ENCODE measurements at regions not wholly inside any gene's neighbourhood (a gene's known extent, or its start where the extent isn't known, plus 50 kb on each side); places are given as distances from the start of the nearest gene placed in this dataset.

- TF ChIP-seq CTCF (IDR thresholded peaks at IDR 0.05; ENCODE audit: borderline replicate concordance, extremely low read depth, low read length, poor library complexity, severe bottlenecking) (no peak), EZH2 (IDR thresholded peaks at IDR 0.05; ENCODE audit: borderline replicate concordance, low read depth, low read length, severe bottlenecking) (no peak)
- no peaks in the 10 kb centered on the region for H3K27me3 ChIP-seq (ENCODE audit: insufficient read depth, low read length, poor library complexity)
- H3K79me2 ChIP-seq (ENCODE audit: insufficient read depth, low read length): no peaks in the 10 kb centered on the region
- H2AFZ ChIP-seq (ENCODE audit: low read depth, low read length): no peak overlapping the region
- no peak overlapping the region for H3K9ac ChIP-seq (ENCODE audit: low read depth, low read length)
- no peaks in the 10 kb centered on the region for H3K36me3 ChIP-seq (ENCODE audit: insufficient read depth, low read length)
- no peak for DNase-seq
- H3K9me3 ChIP-seq (ENCODE audit: insufficient read depth, low read length, severe bottlenecking): no peaks in the 10 kb centered on the region
- no peak overlapping the region for H3K4me3 ChIP-seq (ENCODE audit: low read depth in 1 of 2, low read length in 2 of 2)
- no peak for ATAC-seq (ENCODE audit: insufficient read depth, low read depth)
- no peaks in the 10 kb centered on the region for H4K20me1 ChIP-seq (ENCODE audit: insufficient read depth, low read length)
- H3K4me1 ChIP-seq (ENCODE audit: insufficient read depth, low read length): no peaks in the 10 kb centered on the region
- H3K27ac ChIP-seq (ENCODE audit: low read length): no peak overlapping the region
- H3K4me2 ChIP-seq (ENCODE audit: insufficient read depth, low read length): no peak overlapping the region
Observed at GRCh38 chr9:84575705-84576104, 93.8 kb upstream of the NTRK2 start.

GRCh38 chr9:84583866-84584265 lies 85.7 kb upstream of the NTRK2 start:
- H3K36me3 ChIP-seq (ENCODE audit: insufficient read depth, low read length): no peaks in the 10 kb centered on the region

GRCh38 chr9:84586662-84587061 lies 82.9 kb upstream of the NTRK2 start:
- DNase-seq (no peak), ATAC-seq (ENCODE audit: insufficient read depth, low read depth) (no peak)
- Histone ChIP-seq H3K9me3 (ENCODE audit: insufficient read depth, low read length, severe bottlenecking) (no peaks in the 10 kb centered on the region), H3K36me3 (ENCODE audit: insufficient read depth, low read length) (no peaks in the 10 kb centered on the region), H3K79me2 (ENCODE audit: insufficient read depth, low read length) (no peaks in the 10 kb centered on the region), H2AFZ (ENCODE audit: low read depth, low read length) (no peak overlapping the region), H3K27me3 (ENCODE audit: insufficient read depth, low read length, poor library complexity) (no peaks in the 10 kb centered on the region), H3K9ac (ENCODE audit: low read depth, low read length) (no peak overlapping the region), H4K20me1 (ENCODE audit: insufficient read depth, low read length) (no peaks in the 10 kb centered on the region), H3K27ac (ENCODE audit: low read length) (no peak overlapping the region), H3K4me3 (ENCODE audit: low read depth in 1 of 2, low read length in 2 of 2) (no peak overlapping the region), H3K4me1 (ENCODE audit: insufficient read depth, low read length) (no peaks in the 10 kb centered on the region), H3K4me2 (ENCODE audit: insufficient read depth, low read length) (no peak overlapping the region)
- no peak for TF ChIP-seq EZH2 (IDR thresholded peaks at IDR 0.05; ENCODE audit: borderline replicate concordance, low read depth, low read length, severe bottlenecking)
- no peak for TF ChIP-seq CTCF (IDR thresholded peaks at IDR 0.05; ENCODE audit: borderline replicate concordance, extremely low read depth, low read length, poor library complexity, severe bottlenecking)

More at GRCh38 chr9:84583866-84584265, 85.7 kb upstream of the NTRK2 start:
- H3K9ac ChIP-seq (ENCODE audit: low read depth, low read length): no peak overlapping the region
- H3K79me2 ChIP-seq (ENCODE audit: insufficient read depth, low read length): no peaks in the 10 kb centered on the region
- no peak for ATAC-seq (ENCODE audit: insufficient read depth, low read depth)
- H2AFZ ChIP-seq (ENCODE audit: low read depth, low read length): no peak overlapping the region
- H3K27me3 ChIP-seq (ENCODE audit: insufficient read depth, low read length, poor library complexity): no peaks in the 10 kb centered on the region
- no peaks in the 10 kb centered on the region for H4K20me1 ChIP-seq (ENCODE audit: insufficient read depth, low read length)
- no peak overlapping the region for H3K4me2 ChIP-seq (ENCODE audit: insufficient read depth, low read length)
- no peak overlapping the region for H3K27ac ChIP-seq (ENCODE audit: low read length)
- H3K4me1 ChIP-seq (ENCODE audit: insufficient read depth, low read length): no peaks in the 10 kb centered on the region
- H3K4me3 ChIP-seq (ENCODE audit: low read depth in 1 of 2, low read length in 2 of 2): no peak overlapping the region
- TF ChIP-seq EZH2 (IDR thresholded peaks at IDR 0.05; ENCODE audit: borderline replicate concordance, low read depth, low read length, severe bottlenecking) (no peak), CTCF (IDR thresholded peaks at IDR 0.05; ENCODE audit: borderline replicate concordance, extremely low read depth, low read length, poor library complexity, severe bottlenecking) (no peak)
- DNase-seq: no peak
- no peaks in the 10 kb centered on the region for H3K9me3 ChIP-seq (ENCODE audit: insufficient read depth, low read length, severe bottlenecking)

- H3K36me3 ChIP-seq (ENCODE audit: insufficient read depth, low read length): no peaks in the 10 kb centered on the region
Observed at GRCh38 chr9:84587153-84587552, 82.4 kb upstream of the NTRK2 start.

More at GRCh38 chr9:84587153-84587552, 82.4 kb upstream of the NTRK2 start:
- DNase-seq (no peak), ATAC-seq (ENCODE audit: insufficient read depth, low read depth) (no peak)
- Histone ChIP-seq H3K9ac (ENCODE audit: low read depth, low read length) (no peak overlapping the region), H3K79me2 (ENCODE audit: insufficient read depth, low read length) (no peaks in the 10 kb centered on the region), H3K9me3 (ENCODE audit: insufficient read depth, low read length, severe bottlenecking) (no peaks in the 10 kb centered on the region), H4K20me1 (ENCODE audit: insufficient read depth, low read length) (no peaks in the 10 kb centered on the region), H2AFZ (ENCODE audit: low read depth, low read length) (no peak overlapping the region), H3K4me3 (ENCODE audit: low read depth in 1 of 2, low read length in 2 of 2) (no peak overlapping the region), H3K4me2 (ENCODE audit: insufficient read depth, low read length) (no peak overlapping the region), H3K27ac (ENCODE audit: low read length) (no peak overlapping the region), H3K4me1 (ENCODE audit: insufficient read depth, low read length) (no peaks in the 10 kb centered on the region), H3K27me3 (ENCODE audit: insufficient read depth, low read length, poor library complexity) (no peaks in the 10 kb centered on the region)
- no peak for TF ChIP-seq CTCF (IDR thresholded peaks at IDR 0.05; ENCODE audit: borderline replicate concordance, extremely low read depth, low read length, poor library complexity, severe bottlenecking)
- TF ChIP-seq EZH2 (IDR thresholded peaks at IDR 0.05; ENCODE audit: borderline replicate concordance, low read depth, low read length, severe bottlenecking): no peak
